GM19043 (cell line): ENCODE measurements at regions not wholly inside any gene's neighbourhood (a gene's known extent, or its start where the extent isn't known, plus 50 kb on each side); places are given as distances from the start of the nearest gene placed in this dataset.

Experiments used
- ATAC-seq: cut with Tn5 transposase; IDR thresholded peaks from one replicate; pipeline ENCODE4 v1.9.1; 2021; ENCODE audit warnings: low read depth; ENCODE audit not compliant: unreplicated experiment

GRCh38 chrX:110863883-110864282, 68.3 kb upstream of the CHRDL1 start:
- ATAC-seq = no peak

- no peak for ATAC-seq
These were observed 62.9 kb upstream of the CHRDL1 start for GRCh38 chrX:110858565-110858964.

- ATAC-seq = no peak
These were observed 58.0 kb upstream of the CHRDL1 start for GRCh38 chrX:110853610-110854009.

GRCh38 chrX:110852180-110852579, 56.6 kb upstream of the CHRDL1 start:
- ATAC-seq = no peak

GRCh38 chrX:110851780-110852179, 56.2 kb upstream of the CHRDL1 start:
- no peak for ATAC-seq

- ATAC-seq = peak; percentile 74
These were observed 51.7 kb upstream of the CHRDL1 start for GRCh38 chrX:110847334-110847733.

- ATAC-seq = no peak
These were observed 50.5 kb upstream of the CHRDL1 start for GRCh38 chrX:110846071-110846470.
